Osteoblast (primary cell): ENCODE measurements at regions not wholly inside any gene's neighbourhood (a gene's known extent, or its start where the extent isn't known, plus 50 kb on each side); places are given as distances from the start of the nearest gene placed in this dataset.

Experiments used
- DNase-seq: peaks from one replicate; pipeline ENCODE4 v3.0.0; 2011; ENCODE audit warnings: low spot score, mixed read lengths; ENCODE audit not compliant: insufficient read length; ENCODE audit errors: missing footprints
- H2AFZ ChIP-seq: 2 replicates; pipeline ENCODE4 v1.6.0; 2011; ENCODE audit warnings: mild to moderate bottlenecking, low read length
- H3K27ac ChIP-seq: 2 replicates; pipeline ENCODE4 v1.5.1; 2011; ENCODE audit warnings: mild to moderate bottlenecking, low read depth, low read length, moderate library complexity
- H3K27me3 ChIP-seq: 2 replicates; pipeline ENCODE4 v1.6.0; 2012; ENCODE audit warnings: mild to moderate bottlenecking, control low read depth, inconsistent platforms, low read length, moderate library complexity; ENCODE audit not compliant: insufficient read depth
- H3K36me3 ChIP-seq: 2 replicates; pipeline ENCODE4 v1.5.1; 2011; ENCODE audit warnings: mild to moderate bottlenecking, low read length, control low read depth, moderate library complexity; ENCODE audit not compliant: insufficient read depth
- H3K4me1 ChIP-seq: 2 replicates; pipeline ENCODE4 v1.5.1; 2011; ENCODE audit warnings: mild to moderate bottlenecking, low read length, control low read depth, moderate library complexity; ENCODE audit not compliant: insufficient read depth
- H3K4me2 ChIP-seq: 2 replicates; pipeline ENCODE4 v1.6.0; 2011; ENCODE audit warnings: mild to moderate bottlenecking, low read length; ENCODE audit not compliant: insufficient read depth
- H3K4me3 ChIP-seq: fragments of 200-600 bp; sonication (generic); 3 replicates; pipeline ENCODE4 v1.5.1; 2012; ENCODE audit warnings: mild to moderate bottlenecking, low read length, inconsistent platforms; ENCODE audit not compliant: insufficient read depth
- H3K79me2 ChIP-seq: 2 replicates; pipeline ENCODE4 v1.6.0; 2012; ENCODE audit warnings: mild to moderate bottlenecking, low read length, control low read depth, inconsistent platforms; ENCODE audit not compliant: insufficient read depth
- H3K9me3 ChIP-seq: 2 replicates; pipeline ENCODE4 v1.5.1; 2011; ENCODE audit warnings: low read depth, low read length, control low read depth
- H4K20me1 ChIP-seq: 2 replicates; pipeline ENCODE4 v1.6.0; 2012; ENCODE audit warnings: mild to moderate bottlenecking, low read length, control low read depth; ENCODE audit not compliant: insufficient read depth
- TF ChIP-seq, protein P1 (sequence below): IDR thresholded peaks from 2 replicates; pipeline ENCODE4 v1.5.1; 2011; ENCODE audit warnings: mild to moderate bottlenecking, low read depth, low read length, moderate library complexity; ENCODE audit errors: extremely low read depth

GRCh38 chr22:49403102-49403501 lies 424.6 kb downstream of the BRD1 start:
- H3K4me3 ChIP-seq, result no peak overlapping the region
- no peak overlapping the region for H3K4me2 ChIP-seq
- no peak overlapping the region for H2AFZ ChIP-seq
- TF ChIP-seq, protein P1, sequence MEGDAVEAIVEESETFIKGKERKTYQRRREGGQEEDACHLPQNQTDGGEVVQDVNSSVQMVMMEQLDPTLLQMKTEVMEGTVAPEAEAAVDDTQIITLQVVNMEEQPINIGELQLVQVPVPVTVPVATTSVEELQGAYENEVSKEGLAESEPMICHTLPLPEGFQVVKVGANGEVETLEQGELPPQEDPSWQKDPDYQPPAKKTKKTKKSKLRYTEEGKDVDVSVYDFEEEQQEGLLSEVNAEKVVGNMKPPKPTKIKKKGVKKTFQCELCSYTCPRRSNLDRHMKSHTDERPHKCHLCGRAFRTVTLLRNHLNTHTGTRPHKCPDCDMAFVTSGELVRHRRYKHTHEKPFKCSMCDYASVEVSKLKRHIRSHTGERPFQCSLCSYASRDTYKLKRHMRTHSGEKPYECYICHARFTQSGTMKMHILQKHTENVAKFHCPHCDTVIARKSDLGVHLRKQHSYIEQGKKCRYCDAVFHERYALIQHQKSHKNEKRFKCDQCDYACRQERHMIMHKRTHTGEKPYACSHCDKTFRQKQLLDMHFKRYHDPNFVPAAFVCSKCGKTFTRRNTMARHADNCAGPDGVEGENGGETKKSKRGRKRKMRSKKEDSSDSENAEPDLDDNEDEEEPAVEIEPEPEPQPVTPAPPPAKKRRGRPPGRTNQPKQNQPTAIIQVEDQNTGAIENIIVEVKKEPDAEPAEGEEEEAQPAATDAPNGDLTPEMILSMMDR, result no peak
- H3K36me3 ChIP-seq, result no peaks in the 10 kb centered on the region
- DNase-seq, result no peak
- no peaks in the 10 kb centered on the region for H3K27me3 ChIP-seq
- no peaks in the 10 kb centered on the region for H3K79me2 ChIP-seq
- H3K4me1 ChIP-seq, result no peaks in the 10 kb centered on the region
- H4K20me1 ChIP-seq, result no peaks in the 10 kb centered on the region
- H3K27ac ChIP-seq, result no peak overlapping the region
- peaks cover 2% of the 10 kb centered on the region for H3K9me3 ChIP-seq

DNA sequence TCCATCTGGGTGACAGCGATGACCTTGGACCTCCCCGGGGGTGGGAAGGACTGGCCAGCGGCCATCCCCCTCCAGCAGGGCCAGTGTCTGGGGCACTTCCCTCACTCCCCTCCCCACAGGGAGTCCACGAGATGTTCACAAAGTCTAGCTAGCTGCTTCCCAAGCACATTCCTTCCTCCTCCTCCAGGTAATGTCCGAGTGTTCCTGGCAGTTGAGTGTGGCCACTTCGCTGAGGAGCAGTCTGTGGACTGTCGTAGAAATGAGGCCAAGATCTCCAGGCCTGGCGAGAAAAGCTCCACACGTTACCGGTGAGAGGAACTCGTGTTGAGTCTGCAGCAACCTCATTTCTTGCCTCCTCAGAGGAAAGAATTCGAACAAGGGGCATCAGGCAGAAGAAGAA lies 425.5 kb downstream of the BRD1 start:
- Histone ChIP-seq H4K20me1 (no peaks in the 10 kb centered on the region), H2AFZ (no peak overlapping the region), H3K36me3 (no peaks in the 10 kb centered on the region), H3K4me1 (no peaks in the 10 kb centered on the region), H3K27ac (no peak overlapping the region), H3K4me3 (no peak overlapping the region), H3K9me3 (peaks cover 2% of the 10 kb centered on the region), H3K27me3 (no peaks in the 10 kb centered on the region), H3K79me2 (no peaks in the 10 kb centered on the region), H3K4me2 (no peak overlapping the region)
- TF ChIP-seq, protein P1, result no peak
- no peak for DNase-seq

DNA sequence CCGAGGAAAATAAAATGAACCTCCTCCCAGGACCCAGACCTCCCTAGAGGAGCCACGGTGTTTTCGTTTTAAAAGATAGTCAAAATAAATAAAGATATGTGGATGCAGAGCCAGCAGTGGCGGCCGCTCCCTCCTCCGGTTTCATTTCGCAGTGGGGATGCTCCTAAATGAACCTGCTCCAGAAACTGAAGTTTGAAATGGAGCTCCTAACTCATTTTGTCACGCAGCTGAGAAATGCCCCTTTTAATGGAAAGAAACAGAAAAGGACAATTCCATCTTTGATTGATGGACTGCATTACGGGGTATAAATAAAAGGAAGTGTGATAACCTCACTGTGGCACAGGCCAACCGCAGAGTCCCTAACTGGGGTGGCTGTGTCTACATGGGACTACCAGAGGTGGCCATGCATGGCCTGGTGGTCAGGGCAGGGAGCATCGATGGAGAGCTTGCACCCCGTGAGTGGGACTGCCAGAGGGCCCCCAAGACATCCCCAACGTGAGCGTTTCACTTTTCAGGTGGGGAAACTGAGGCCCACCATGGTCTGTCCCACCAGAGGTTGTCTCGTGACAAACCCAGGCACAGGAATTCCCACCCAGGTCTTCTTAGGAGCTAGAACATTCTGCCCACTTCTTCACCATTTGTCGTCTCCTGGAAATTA lies 426.6 kb downstream of the BRD1 start:
- Histone ChIP-seq H3K36me3 (no peaks in the 10 kb centered on the region), H3K27ac (no peak overlapping the region), H3K9me3 (peaks cover 2% of the 10 kb centered on the region), H3K4me2 (no peak overlapping the region), H3K4me3 (no peak overlapping the region), H3K79me2 (no peaks in the 10 kb centered on the region), H3K27me3 (no peaks in the 10 kb centered on the region), H4K20me1 (no peaks in the 10 kb centered on the region), H2AFZ (no peak overlapping the region), H3K4me1 (no peaks in the 10 kb centered on the region)
- TF ChIP-seq, protein P1, result no peak
- no peak for DNase-seq

GRCh38 chr22:49400136-49400940 lies 427.3 kb downstream of the BRD1 start:
- no peak overlapping the region for H3K4me2 ChIP-seq
- peaks cover 2% of the 10 kb centered on the region for H3K9me3 ChIP-seq
- no peak for DNase-seq

More at GRCh38 chr22:49400136-49400940, 427.3 kb downstream of the BRD1 start:
- no peaks in the 10 kb centered on the region for H3K4me1 ChIP-seq
- no peak overlapping the region for H3K4me3 ChIP-seq
- no peak overlapping the region for H3K27ac ChIP-seq
- no peaks in the 10 kb centered on the region for H3K79me2 ChIP-seq
- no peaks in the 10 kb centered on the region for H4K20me1 ChIP-seq
- H3K27me3 ChIP-seq, result no peaks in the 10 kb centered on the region
- TF ChIP-seq, protein P1, result no peak
- H2AFZ ChIP-seq, result no peak overlapping the region
- H3K36me3 ChIP-seq, result no peaks in the 10 kb centered on the region
